DOHH2 (cell line): ENCODE measurements at regions not wholly inside any gene's neighbourhood (a gene's known extent, or its start where the extent isn't known, plus 50 kb on each side); places are given as distances from the start of the nearest gene placed in this dataset.

Experiments
- H3F3A ChIP-seq: fragments of 200-600 bp; sonication (generic), shearing (Covaris generic); 2 replicates; pipeline ENCODE4 v1.6.0; 2016; ENCODE audit warnings: antibody characterized with exemption, mild to moderate bottlenecking; ENCODE audit not compliant: control insufficient read depth, insufficient read depth
- H3K27ac ChIP-seq: fragments of 200-600 bp; sonication (generic); 2 replicates; pipeline ENCODE4 v1.5.1; 2014; ENCODE audit warnings: low read depth, mild to moderate bottlenecking, low read length, moderate library complexity
- H3K27me3 ChIP-seq: fragments of 200-600 bp; sonication (generic); 2 replicates; pipeline ENCODE4 v1.6.1; 2014; ENCODE audit warnings: mild to moderate bottlenecking, low read length, mixed read lengths; ENCODE audit not compliant: control insufficient read depth
- H3K36me3 ChIP-seq: fragments of 200-600 bp; sonication (generic); 2 replicates; pipeline ENCODE4 v1.6.1; 2014; ENCODE audit warnings: mild to moderate bottlenecking, low read length, moderate library complexity, mixed read lengths; ENCODE audit not compliant: control insufficient read depth
- H3K4me1 ChIP-seq: fragments of 200-600 bp; sonication (generic); 2 replicates; pipeline ENCODE4 v1.6.1; 2014; ENCODE audit warnings: mild to moderate bottlenecking, low read length, mixed read lengths; ENCODE audit not compliant: control insufficient read depth
- H3K4me2 ChIP-seq: fragments of 200-600 bp; sonication (generic); 2 replicates; pipeline ENCODE4 v1.6.0; 2014; ENCODE audit warnings: mild to moderate bottlenecking, low read length, moderate library complexity
- H3K4me3 ChIP-seq: fragments of 200-600 bp; sonication (generic); 2 replicates; pipeline ENCODE4 v1.5.1; 2014; ENCODE audit warnings: mild to moderate bottlenecking, low read length, mixed read lengths
- H3K79me2 ChIP-seq: fragments of 200-600 bp; sonication (generic); 2 replicates; pipeline ENCODE4 v1.6.1; 2014; ENCODE audit warnings: mild to moderate bottlenecking, low read length, mixed read lengths; ENCODE audit not compliant: control insufficient read depth
- H3K9me2 ChIP-seq: fragments of 200-600 bp; sonication (generic); replicated peaks from 2 replicates; pipeline ENCODE4 v1.6.1; 2014; ENCODE audit warnings: mild to moderate bottlenecking, low read length, mixed read lengths; ENCODE audit not compliant: control insufficient read depth
- H3K9me3 ChIP-seq: fragments of 200-600 bp; sonication (generic); 2 replicates; pipeline ENCODE4 v1.6.1; 2014; ENCODE audit warnings: antibody characterized with exemption, low read length, mixed read lengths; ENCODE audit not compliant: control insufficient read depth, insufficient read depth
- H4K20me1 ChIP-seq: fragments of 200-600 bp; sonication (generic); 2 replicates; pipeline ENCODE4 v1.6.0; 2014; ENCODE audit warnings: low read depth, mild to moderate bottlenecking, antibody characterized with exemption, low read length, moderate library complexity; ENCODE audit not compliant: control insufficient read depth, insufficient read depth
- CTCF ChIP-seq: fragments of 200-600 bp; sonication (generic); IDR thresholded peaks from one replicate; pipeline ENCODE4 v1.5.1; 2014; ENCODE audit warnings: antibody characterized with exemption, mild to moderate bottlenecking, low read depth, low read length; ENCODE audit not compliant: poor library complexity, severe bottlenecking
- EZH2phosphoT487 ChIP-seq: fragments of 200-600 bp; sonication (generic); IDR thresholded peaks from 2 replicates; pipeline ENCODE4 v1.6.1; 2017; ENCODE audit warnings: borderline replicate concordance, mild to moderate bottlenecking, antibody characterized with exemption, low read length, moderate library complexity, mixed read lengths

- Histone ChIP-seq H3K79me2 (no peaks in the 10 kb centered on the region), H4K20me1 (no peaks in the 10 kb centered on the region), H3K4me1 (no peaks in the 10 kb centered on the region), H3K36me3 (no peaks in the 10 kb centered on the region), H3F3A (no peaks in the 10 kb centered on the region), H3K27me3 (no peaks in the 10 kb centered on the region), H3K9me2 (no peaks in the 10 kb centered on the region), H3K9me3 (peaks cover 35% of the 10 kb centered on the region), H3K4me2 (no peak overlapping the region), H3K27ac (no peak overlapping the region), H3K4me3 (no peak overlapping the region)
- TF ChIP-seq CTCF, result no peak
- TF ChIP-seq EZH2phosphoT487, result no peak
Observed at GRCh38 chr4:116020141-116020722, 906.8 kb upstream of the NDST4 start.

GRCh38 chr4:116018831-116019230 is 905.4 kb upstream of the NDST4 start:
- peaks cover 46% of the 10 kb centered on the region for H3K9me3 ChIP-seq
- TF ChIP-seq CTCF (no peak), EZH2phosphoT487 (no peak)

GRCh38 chr4:116016201-116016600 is 902.8 kb upstream of the NDST4 start:
- TF ChIP-seq CTCF (no peak), EZH2phosphoT487 (no peak)
- no peaks in the 10 kb centered on the region for H3K79me2 ChIP-seq
- H3F3A ChIP-seq, result no peaks in the 10 kb centered on the region
- no peak overlapping the region for H3K4me2 ChIP-seq
- no peaks in the 10 kb centered on the region for H3K4me1 ChIP-seq
- H3K27me3 ChIP-seq, result no peaks in the 10 kb centered on the region
- peaks cover 49% of the 10 kb centered on the region for H3K9me3 ChIP-seq
- H3K36me3 ChIP-seq, result no peaks in the 10 kb centered on the region
- H3K27ac ChIP-seq, result no peak overlapping the region
- H4K20me1 ChIP-seq, result no peaks in the 10 kb centered on the region
- H3K9me2 ChIP-seq, result no peaks in the 10 kb centered on the region
- no peak overlapping the region for H3K4me3 ChIP-seq

More at GRCh38 chr4:116018831-116019230, 905.4 kb upstream of the NDST4 start:
- Histone ChIP-seq H3K4me1 (no peaks in the 10 kb centered on the region), H3K36me3 (no peaks in the 10 kb centered on the region), H3K4me2 (no peak overlapping the region), H3K27ac (no peak overlapping the region), H3K27me3 (no peaks in the 10 kb centered on the region), H3K79me2 (no peaks in the 10 kb centered on the region), H3K9me2 (no peaks in the 10 kb centered on the region), H3K4me3 (no peak overlapping the region), H4K20me1 (no peaks in the 10 kb centered on the region), H3F3A (no peaks in the 10 kb centered on the region)
